Occipital lobe (tissue), 1 donor: ENCODE measurements at regions not wholly inside any gene's neighbourhood (a gene's known extent, or its start where the extent isn't known, plus 50 kb on each side); places are given as distances from the start of the nearest gene placed in this dataset.
"Not testable (repeated sequence)": the region's sequence is repeated elsewhere in the genome, so short reads cannot be mapped to it uniquely, and the experiment has no call there.

Source experiments
- DNase-seq: peaks from one replicate; lab custom pipeline; 2025; lab: John Stamatoyannopoulos, UW

- no peak for DNase-seq
Observed at GRCh38 chr17:51387986-51388385, 127.6 kb downstream of the UTP18 start.

GRCh38 chr17:51389875-51390274, 129.5 kb downstream of the UTP18 start:
- no peak for DNase-seq

GRCh38 chr17:51391982-51392654, 131.8 kb downstream of the UTP18 start:
- no peak for DNase-seq

GRCh38 chr17:51395621-51396020, 135.3 kb downstream of the UTP18 start:
- DNase-seq: no peak

GRCh38 chr17:51397361-51398127, 137.2 kb downstream of the UTP18 start:
- no peak for DNase-seq

- no peak for DNase-seq
Observed at GRCh38 chr17:51398128-51398525, 137.8 kb downstream of the UTP18 start.

GRCh38 chr17:51398687-51399086, 138.3 kb downstream of the UTP18 start:
- DNase-seq: no peak

GRCh38 chr17:51401279-51401678, 140.9 kb downstream of the UTP18 start:
- DNase-seq: no peak

GRCh38 chr17:51402899-51403298, 142.6 kb downstream of the UTP18 start:
- no peak for DNase-seq

GRCh38 chr17:51407576-51407975, 147.2 kb downstream of the UTP18 start:
- no peak for DNase-seq

- DNase-seq: no peak
Observed at GRCh38 chr17:51419476-51419875, 159.1 kb downstream of the UTP18 start.

GRCh38 chr17:51421525-51421924, 161.2 kb downstream of the UTP18 start:
- DNase-seq: no peak

- DNase-seq: no peak
Observed at GRCh38 chr17:51422634-51423033, 162.3 kb downstream of the UTP18 start.

GRCh38 chr17:51423421-51424160, 163.2 kb downstream of the UTP18 start:
- no peak for DNase-seq

GRCh38 chr17:51425773-51426172, 165.4 kb downstream of the UTP18 start:
- DNase-seq: no peak

GRCh38 chr17:51427323-51427811, 167.0 kb downstream of the UTP18 start:
- no peak for DNase-seq

- no peak for DNase-seq
Observed at GRCh38 chr17:51427856-51428255, 167.5 kb downstream of the UTP18 start.

GRCh38 chr17:51428668-51429495, 168.5 kb downstream of the UTP18 start:
- DNase-seq: no peak

- not testable (repeated sequence) for DNase-seq
Observed at GRCh38 chr17:51429938-51430337, 169.6 kb downstream of the UTP18 start.

- no peak for DNase-seq
Observed at GRCh38 chr17:51430591-51430990, 170.2 kb downstream of the UTP18 start.

- no peak for DNase-seq
Observed at GRCh38 chr17:51434434-51435170, 174.3 kb downstream of the UTP18 start.
